HepG2 (cell line): ENCODE measurements at regions not wholly inside any gene's neighbourhood (a gene's known extent, or its start where the extent isn't known, plus 50 kb on each side); places are given as distances from the start of the nearest gene placed in this dataset.

Source experiments
- ATAC-seq: fragments of 200-7000 bp; cut with Tn5 transposase; 3 replicates; pipeline ENCODE4 v1.9.1; 2020; ENCODE audit warnings: mild to moderate bottlenecking, moderate library complexity
- BruUV-seq: library from RNA; stranded (reverse); fragments of 400-500 nt; replicated peaks from 2 replicates; lab custom pipeline; 2021; lab: Mats Ljungman, UMichigan
- CTCF ChIA-PET: fragments of 300-600 bp; formaldehyde crosslinking; extraction: SDS; loops from one replicate; lab custom pipeline; 2021; ENCODE audit warnings: low total read pairs, inconsistent platforms, low intra/inter-chr PET ratio; lab: Yijun Ruan, JAX
- POLR2A ChIA-PET: fragments of 350-600 bp; sonication (Branson Sonifier 250); formaldehyde crosslinking; loops from one replicate; lab custom pipeline; 2020; ENCODE audit warnings: antibody characterized with exemption, inconsistent platforms; lab: Yijun Ruan, JAX
- DNase-seq: peaks from one replicate; pipeline ENCODE4 v3.0.0-alpha.2; 2015; ENCODE audit warnings: low spot score
- FAIRE-seq: peaks from 3 replicates; lab custom pipeline; 2011; peaks lifted over from hg19 to GRCh38; lab: Jason Lieb, UNC
- H2AFZ ChIP-seq: one replicate; pipeline ENCODE4 v1.6.1; 2011; ENCODE audit warnings: low read length, inconsistent platforms
- H3K27ac ChIP-seq: fragments of 300-600 bp; 3 replicates; pipeline ENCODE4 v1.8.0; 2011; ENCODE audit warnings: mixed run types, mild to moderate bottlenecking, mixed read lengths, low read length, inconsistent platforms; ENCODE audit not compliant: insufficient read depth; ENCODE audit errors: extremely low read length
- H3K27me3 ChIP-seq, 2 experiments: fragments of 200-600 bp in 1 of 2; 2 replicates in 1 of 2; 3 replicates in 1 of 2; pipeline versions ENCODE4 v1.6.0 to v1.8.0; 2011; ENCODE audit warnings: low read length in 2 of 2, mild to moderate bottlenecking in 2 of 2, moderate library complexity in 2 of 2, inconsistent platforms in 1 of 2; ENCODE audit not compliant: insufficient read depth in 2 of 2, control insufficient read depth in 1 of 2
- H3K36me3 ChIP-seq, 2 experiments: fragments of 200-600 bp in 1 of 2; replicated peaks in 1 of 2; 2 replicates in 1 of 2; 3 replicates in 1 of 2; pipeline versions ENCODE4 v1.5.1 to v1.8.0; 2011; ENCODE audit warnings: low read length in 2 of 2, inconsistent platforms in 1 of 2; ENCODE audit not compliant: insufficient read depth in 2 of 2, control insufficient read depth in 1 of 2
- H3K4me1 ChIP-seq: 2 replicates; pipeline ENCODE4 v1.5.1; 2012; ENCODE audit warnings: low read length, inconsistent platforms; ENCODE audit not compliant: insufficient read depth
- H3K4me2 ChIP-seq: 2 replicates; pipeline ENCODE4 v1.6.0; 2011; ENCODE audit warnings: low read depth, low read length, inconsistent platforms
- H3K4me3 ChIP-seq, 3 experiments: fragments of 200-600 bp in 1 of 3; sonication (generic), shearing (Covaris generic) in 1 of 3; replicated peaks in 1 of 3; 2 replicates each; pipeline ENCODE4 v1.5.1; 2011 to 2016; ENCODE audit warnings: low read length in 3 of 3, inconsistent platforms in 2 of 3, low read depth in 2 of 3, mild to moderate bottlenecking in 2 of 3, control low read depth in 1 of 3, mixed read lengths in 1 of 3; ENCODE audit not compliant: insufficient read depth in 1 of 3
- H3K79me2 ChIP-seq: one replicate; pipeline ENCODE4 v1.6.1; 2011; ENCODE audit warnings: low read length, inconsistent platforms; ENCODE audit not compliant: insufficient read depth
- H3K9ac ChIP-seq: 2 replicates; pipeline ENCODE4 v1.6.0; 2011; ENCODE audit warnings: mild to moderate bottlenecking, low read depth, low read length, inconsistent platforms; ENCODE audit not compliant: insufficient read depth
- H3K9me3 ChIP-seq: 2 replicates; pipeline ENCODE4 v1.5.1; 2012; ENCODE audit warnings: mild to moderate bottlenecking, low read length
- H4K20me1 ChIP-seq: 2 replicates; pipeline ENCODE4 v1.6.0; 2011; ENCODE audit warnings: inconsistent platforms, mild to moderate bottlenecking, low read length, moderate library complexity; ENCODE audit not compliant: insufficient read depth
- HOXD1 ChIP-seq: sonication (generic); formaldehyde crosslinking; IDR thresholded peaks from 2 replicates; pipeline ENCODE4 v1.5.0; 2020; ENCODE audit warnings: missing genetic modification reagents
- LCORL ChIP-seq, 2 experiments: fragments of 450-650 bp in 1 of 2; sonication (generic) in 1 of 2; formaldehyde crosslinking in 1 of 2; IDR thresholded peaks; 2 replicates each; pipeline versions ENCODE4 v1.5.0 to v1.6.1; 2017 to 2020; ENCODE audit warnings: antibody characterized with exemption in 1 of 2, missing genetic modification reagents in 1 of 2
- NFIC ChIP-seq: IDR thresholded peaks from 2 replicates; pipeline ENCODE4 v1.6.1; 2012; ENCODE audit warnings: mild to moderate bottlenecking, low read length, inconsistent platforms
- PAF1 ChIP-seq: IDR thresholded peaks from 2 replicates; pipeline ENCODE4 v1.6.1; 2016; ENCODE audit warnings: missing genetic modification reagents, missing compliant biosample characterization
- RXRA ChIP-seq: sonication (generic); formaldehyde crosslinking; IDR thresholded peaks from 2 replicates; pipeline ENCODE4 v1.5.1; 2020; ENCODE audit warnings: missing genetic modification reagents
- THAP11 ChIP-seq: IDR thresholded peaks from 2 replicates; pipeline ENCODE4 v1.6.1; 2016; ENCODE audit warnings: missing biosample characterization, missing genetic modification reagents
- YEATS2 ChIP-seq: sonication (generic); formaldehyde crosslinking; IDR thresholded peaks from 2 replicates; pipeline ENCODE4 v1.4.0; 2020; ENCODE audit warnings: missing genetic modification reagents, borderline replicate concordance
- ZNF232 ChIP-seq: sonication (generic); formaldehyde crosslinking; IDR thresholded peaks from 2 replicates; pipeline ENCODE4 v1.4.0; 2020; ENCODE audit warnings: missing genetic modification reagents, borderline replicate concordance
- ZNF343 ChIP-seq: sonication (generic); formaldehyde crosslinking; IDR thresholded peaks from 2 replicates; pipeline ENCODE4 v1.4.0; 2020; ENCODE audit warnings: mild to moderate bottlenecking, missing genetic modification reagents
- ZNF430 ChIP-seq: sonication (generic); formaldehyde crosslinking; IDR thresholded peaks from 2 replicates; pipeline ENCODE4 v1.9.0; 2021; ENCODE audit warnings: mild to moderate bottlenecking, missing genetic modification reagents
- ZNF558 ChIP-seq: sonication (generic); formaldehyde crosslinking; IDR thresholded peaks from 2 replicates; pipeline ENCODE4 v1.9.0; 2022; ENCODE audit warnings: mild to moderate bottlenecking, missing genetic modification reagents, borderline replicate concordance
- ZNF687 ChIP-seq: sonication (generic); formaldehyde crosslinking; IDR thresholded peaks from 2 replicates; pipeline ENCODE4 v1.5.1; 2020; ENCODE audit warnings: mild to moderate bottlenecking, missing genetic modification reagents, moderate library complexity
- WGBS: methylation state at CpG from one replicate; pipeline ENCODE4 v1.1.6; 2017; ENCODE audit warnings: low lambda C conversion rate; 5-methylcytosine and 5-hydroxymethylcytosine counted together
- in situ Hi-C: cut with HindIII; loops from 2 replicates; pipeline ENCODE4 v1.10.0; 2017; ENCODE audit warnings: low pct_unique_long_range_greater_than_20kb; ENCODE audit not compliant: extremely low pct_ligation_motif_present
- intact Hi-C: fragments of 100-400 bp; cut with micrococcal nuclease; formaldehyde crosslinking; loops from one replicate; pipeline ENCODE4 v1.10.0; 2022; ENCODE audit not compliant: unreplicated experiment
- TF ChIP-seq, protein P1 (sequence below): sonication (generic); formaldehyde crosslinking; IDR thresholded peaks from 2 replicates; pipeline ENCODE4 v1.8.0; 2022; ENCODE audit warnings: low read depth, missing genetic modification reagents
- TF ChIP-seq, protein P2 (sequence below): sonication (generic); formaldehyde crosslinking; IDR thresholded peaks from 2 replicates; pipeline ENCODE4 v1.8.0; 2023; ENCODE audit warnings: mild to moderate bottlenecking, missing genetic modification reagents
- TF ChIP-seq, protein P3 (sequence below): sonication (generic); formaldehyde crosslinking; IDR thresholded peaks from 2 replicates; pipeline ENCODE4 v1.8.1; 2023; ENCODE audit warnings: mild to moderate bottlenecking, missing genetic modification reagents, borderline replicate concordance

DNA sequence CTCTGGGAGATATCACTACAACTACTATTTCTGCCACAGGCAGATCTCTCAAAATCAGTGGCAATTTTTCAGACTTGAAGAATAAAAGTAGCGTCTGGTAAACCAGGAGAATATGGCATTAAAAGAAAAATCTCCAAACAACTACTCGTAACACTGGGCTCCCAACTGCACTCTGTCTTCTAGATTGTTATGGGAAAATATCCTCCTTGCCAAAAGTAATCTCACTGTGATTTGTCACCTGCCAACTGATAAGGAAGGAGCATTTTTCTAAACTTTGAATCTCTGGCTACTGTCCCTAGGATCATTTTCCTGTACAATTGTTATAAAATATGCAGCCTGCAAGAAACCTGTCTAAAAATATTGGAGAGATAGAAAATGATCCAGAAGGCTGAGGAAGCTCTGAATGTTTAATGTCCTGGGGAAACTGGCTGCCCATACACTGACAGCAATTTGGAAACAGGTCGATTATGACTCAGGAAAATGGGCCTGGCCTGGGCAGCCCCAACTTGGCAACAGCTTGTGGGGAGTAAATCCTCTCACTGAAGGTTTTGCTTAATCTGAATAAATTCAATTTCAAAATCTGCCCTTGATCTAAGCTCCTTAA lies 90.5 kb upstream of the DBX1 start (continued):
- TF ChIP-seq ZNF558 (CRISPR knock-in tag) (no peak), THAP11 (CRISPR knock-in tag) (no peak), HOXD1 (CRISPR knock-in tag) (no peak), PAF1 (CRISPR knock-in tag) (no peak), ZNF687 (CRISPR knock-in tag) (no peak), RXRA (CRISPR knock-in tag) (no peak)
- TF ChIP-seq, protein P1, sequence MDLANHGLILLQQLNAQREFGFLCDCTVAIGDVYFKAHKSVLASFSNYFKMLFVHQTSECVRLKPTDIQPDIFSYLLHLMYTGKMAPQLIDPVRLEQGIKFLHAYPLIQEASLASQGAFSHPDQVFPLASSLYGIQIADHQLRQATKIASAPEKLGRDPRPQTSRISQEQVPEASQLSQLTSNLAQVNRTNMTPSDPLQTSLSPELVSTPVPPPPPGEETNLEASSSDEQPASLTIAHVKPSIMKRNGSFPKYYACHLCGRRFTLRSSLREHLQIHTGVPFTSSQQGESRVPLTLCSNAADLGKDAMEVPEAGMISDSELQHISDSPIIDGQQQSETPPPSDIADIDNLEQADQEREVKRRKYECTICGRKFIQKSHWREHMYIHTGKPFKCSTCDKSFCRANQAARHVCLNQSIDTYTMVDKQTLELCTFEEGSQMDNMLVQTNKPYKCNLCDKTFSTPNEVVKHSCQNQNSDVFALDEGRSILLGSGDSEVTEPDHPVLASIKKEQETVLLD (CRISPR knock-in tag) = no peak

- in situ Hi-C loops (no loop called here), intact Hi-C loops (no loop called here)
- no peak overlapping the region for H3K4me2 ChIP-seq
- WGBS = 1% methylated on average over 3 of the region's 3 CpGs
- ChIA-PET POLR2A (no interaction called here), CTCF (no interaction called here)
- no peak overlapping the region for H3K9ac ChIP-seq
- BruUV-seq = no TSS peak
- ATAC-seq = no peak
- no peaks in the 10 kb centered on the region for H3K4me1 ChIP-seq
- H3K27me3 ChIP-seq = peaks cover 1 to 33% of the 10 kb centered on the region in 2 experiments; a peak in 3 of 5 replicates
- no peak overlapping the region for H2AFZ ChIP-seq
- no peak overlapping the region for H3K27ac ChIP-seq
- H3K36me3 ChIP-seq = no peaks in the 10 kb centered on the region
- no peak for FAIRE-seq
- H3K79me2 ChIP-seq = no peaks in the 10 kb centered on the region
- H3K9me3 ChIP-seq = no peaks in the 10 kb centered on the region
- no peak overlapping the region for H3K4me3 ChIP-seq
- H4K20me1 ChIP-seq = no peaks in the 10 kb centered on the region
- no peak for DNase-seq
- no peak for TF ChIP-seq ZNF430 (CRISPR knock-in tag)
- TF ChIP-seq, protein P2, sequence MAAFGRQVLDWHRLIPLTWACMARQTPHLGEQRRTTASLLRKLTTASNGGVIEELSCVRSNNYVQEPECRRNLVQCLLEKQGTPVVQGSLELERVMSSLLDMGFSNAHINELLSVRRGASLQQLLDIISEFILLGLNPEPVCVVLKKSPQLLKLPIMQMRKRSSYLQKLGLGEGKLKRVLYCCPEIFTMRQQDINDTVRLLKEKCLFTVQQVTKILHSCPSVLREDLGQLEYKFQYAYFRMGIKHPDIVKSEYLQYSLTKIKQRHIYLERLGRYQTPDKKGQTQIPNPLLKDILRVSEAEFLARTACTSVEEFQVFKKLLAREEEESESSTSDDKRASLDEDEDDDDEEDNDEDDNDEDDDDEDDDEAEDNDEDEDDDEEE (CRISPR knock-in tag) = no peak
- TF ChIP-seq, protein P3, sequence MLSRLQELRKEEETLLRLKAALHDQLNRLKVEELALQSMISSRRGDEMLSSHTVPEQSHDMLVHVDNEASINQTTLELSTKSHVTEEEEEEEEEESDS (CRISPR knock-in tag) = no peak
- no peak for TF ChIP-seq ZNF232 (CRISPR knock-in tag)
- no peak for TF ChIP-seq ZNF343 (CRISPR knock-in tag)
- no peak for TF ChIP-seq NFIC
- TF ChIP-seq LCORL (IDR thresholded peaks at IDR 0.05) = no peak
- no peak for TF ChIP-seq LCORL (CRISPR knock-in tag; IDR thresholded peaks at IDR 0.05)
- no peak for TF ChIP-seq YEATS2 (CRISPR knock-in tag)
Measured at GRCh38 chr11:20249796-20250195, 89.5 kb upstream of the DBX1 start.
